ENCODE measurements at regions not wholly inside any gene's neighbourhood (a gene's known extent, or its start where the extent isn't known, plus 50 kb on each side); places are given as distances from the start of the nearest gene placed in this dataset.

- no peak for DNase-seq (ENCODE audit: low spot score)
- TF ChIP-seq CTCF (IDR thresholded peaks at IDR 0.05): no peak
- H3K9me3 ChIP-seq: no peaks in the 10 kb centered on the region
Observed at GRCh38 chr18:51988277-51988676, 351.7 kb upstream of the DCC start.

DNA sequence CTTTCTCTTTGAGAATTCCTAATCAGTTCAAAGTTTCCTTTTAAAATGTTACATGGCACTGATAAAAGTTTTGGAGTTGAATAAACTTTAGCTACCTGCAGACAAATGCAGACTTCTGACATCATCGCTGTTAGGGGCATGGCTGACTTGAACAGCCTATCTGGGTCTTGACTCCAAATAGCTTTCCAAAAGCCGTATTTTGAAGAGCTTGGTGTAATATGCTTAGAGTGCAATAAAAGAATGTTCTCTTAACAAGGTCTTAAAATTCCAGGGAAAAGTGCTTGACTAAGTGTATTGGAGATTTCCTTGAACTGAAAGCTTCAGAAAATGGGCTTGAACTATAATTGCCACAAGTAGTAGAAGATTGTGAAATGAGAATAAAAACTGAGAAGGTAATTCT, 342.9 kb upstream of the DCC start:
- no peak for DNase-seq (ENCODE audit: low spot score)
- Histone ChIP-seq H3K4me1 (no peaks in the 10 kb centered on the region), H3K4me3 (no peak overlapping the region), H3K9me3 (no peaks in the 10 kb centered on the region), H3K27ac (no peak overlapping the region), H3K27me3 (no peaks in the 10 kb centered on the region), H3K36me3 (no peaks in the 10 kb centered on the region)
- no peak for TF ChIP-seq CTCF (IDR thresholded peaks at IDR 0.05)

More at GRCh38 chr18:51988277-51988676, 351.7 kb upstream of the DCC start:
- no peaks in the 10 kb centered on the region for H3K27me3 ChIP-seq
- no peaks in the 10 kb centered on the region for H3K36me3 ChIP-seq
- no peak overlapping the region for H3K27ac ChIP-seq
- no peaks in the 10 kb centered on the region for H3K4me1 ChIP-seq
- H3K4me3 ChIP-seq: no peak overlapping the region

DNA sequence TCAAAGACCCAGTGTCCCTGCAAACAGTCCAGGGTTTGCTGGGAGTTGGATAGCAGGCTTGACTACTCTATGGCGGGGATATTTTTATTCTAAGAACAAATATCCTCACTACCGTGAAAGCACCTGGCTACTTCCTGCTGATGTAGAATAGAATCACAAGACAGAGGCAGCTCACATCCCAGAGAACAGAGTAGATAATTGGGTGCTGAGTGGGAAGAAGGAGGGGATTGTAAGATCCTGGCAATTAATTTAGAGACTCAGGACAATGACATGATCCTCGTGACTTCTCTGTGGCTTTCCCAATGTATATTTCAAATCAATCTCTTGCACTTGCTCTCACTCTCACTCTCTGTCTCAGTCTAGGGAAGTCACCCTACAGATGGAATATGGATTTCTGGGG, 341.9 kb upstream of the DCC start:
- Histone ChIP-seq H3K4me3 (no peak overlapping the region), H3K36me3 (no peaks in the 10 kb centered on the region), H3K27me3 (no peaks in the 10 kb centered on the region), H3K4me1 (no peaks in the 10 kb centered on the region), H3K27ac (no peak overlapping the region), H3K9me3 (no peaks in the 10 kb centered on the region)
- TF ChIP-seq CTCF (IDR thresholded peaks at IDR 0.05): no peak
- no peak for DNase-seq (ENCODE audit: low spot score)

- Histone ChIP-seq H3K4me3 (no peak overlapping the region), H3K27ac (no peak overlapping the region), H3K27me3 (no peaks in the 10 kb centered on the region), H3K4me1 (no peaks in the 10 kb centered on the region), H3K9me3 (no peaks in the 10 kb centered on the region), H3K36me3 (no peaks in the 10 kb centered on the region)
- no peak for TF ChIP-seq CTCF (IDR thresholded peaks at IDR 0.05)
- no peak for DNase-seq (ENCODE audit: low spot score)
Observed at GRCh38 chr18:51998711-51999110, 341.3 kb upstream of the DCC start.

DNA sequence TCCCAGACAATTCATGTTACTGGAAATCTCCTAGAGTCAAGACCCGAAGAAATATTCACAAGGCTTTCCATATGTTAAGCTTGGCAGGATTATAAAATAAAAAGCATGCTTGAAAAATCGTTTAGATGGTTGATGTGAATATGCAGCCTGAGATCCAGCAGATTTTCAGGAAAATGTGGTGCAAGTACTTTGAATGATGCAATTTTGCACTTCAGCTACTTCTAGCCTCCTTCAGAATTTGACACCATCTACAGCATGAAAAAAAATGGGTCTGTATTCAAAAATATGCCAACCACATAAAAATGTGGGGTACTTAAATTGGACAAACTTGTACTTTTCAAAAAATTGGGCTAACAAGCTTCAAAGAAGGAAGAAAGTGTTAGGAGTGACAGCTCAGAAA, 340.6 kb upstream of the DCC start:
- H3K27me3 ChIP-seq: no peaks in the 10 kb centered on the region
- H3K9me3 ChIP-seq: no peaks in the 10 kb centered on the region
- no peaks in the 10 kb centered on the region for H3K4me1 ChIP-seq
- TF ChIP-seq CTCF (IDR thresholded peaks at IDR 0.05): no peak
- H3K27ac ChIP-seq: no peak overlapping the region
- no peak overlapping the region for H3K4me3 ChIP-seq
- H3K36me3 ChIP-seq: no peaks in the 10 kb centered on the region
- DNase-seq (ENCODE audit: low spot score): no peak

DNA sequence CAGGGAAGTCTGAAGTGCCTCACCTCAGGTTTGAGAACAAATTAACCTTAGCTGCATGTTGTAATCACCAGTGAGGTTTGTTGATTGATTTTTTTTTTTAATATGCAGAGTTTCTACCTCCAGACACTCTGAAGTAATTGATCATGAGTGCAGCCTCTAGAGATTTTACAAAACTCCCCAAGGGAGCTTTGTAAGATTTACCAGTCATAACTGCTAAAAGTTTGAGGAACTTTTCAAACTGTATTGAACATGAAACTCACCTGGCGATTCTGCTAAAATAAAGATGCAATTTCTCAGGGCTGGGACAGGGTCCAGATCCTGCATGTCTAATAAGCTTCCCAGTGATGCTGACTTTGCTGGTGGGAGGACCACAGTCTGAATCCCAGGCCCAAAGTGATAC, 339.6 kb upstream of the DCC start:
- Histone ChIP-seq H3K4me3 (no peak overlapping the region), H3K27me3 (no peaks in the 10 kb centered on the region), H3K27ac (no peak overlapping the region), H3K36me3 (no peaks in the 10 kb centered on the region), H3K9me3 (no peaks in the 10 kb centered on the region), H3K4me1 (no peaks in the 10 kb centered on the region)
- no peak for DNase-seq (ENCODE audit: low spot score)
- TF ChIP-seq CTCF (IDR thresholded peaks at IDR 0.05): no peak
